ENCODE measurements at regions not wholly inside any gene's neighbourhood (a gene's known extent, or its start where the extent isn't known, plus 50 kb on each side); places are given as distances from the start of the nearest gene placed in this dataset.
"Not testable (repeated sequence)": the region's sequence is repeated elsewhere in the genome, so short reads cannot be mapped to it uniquely, and the experiment has no call there.

DNA sequence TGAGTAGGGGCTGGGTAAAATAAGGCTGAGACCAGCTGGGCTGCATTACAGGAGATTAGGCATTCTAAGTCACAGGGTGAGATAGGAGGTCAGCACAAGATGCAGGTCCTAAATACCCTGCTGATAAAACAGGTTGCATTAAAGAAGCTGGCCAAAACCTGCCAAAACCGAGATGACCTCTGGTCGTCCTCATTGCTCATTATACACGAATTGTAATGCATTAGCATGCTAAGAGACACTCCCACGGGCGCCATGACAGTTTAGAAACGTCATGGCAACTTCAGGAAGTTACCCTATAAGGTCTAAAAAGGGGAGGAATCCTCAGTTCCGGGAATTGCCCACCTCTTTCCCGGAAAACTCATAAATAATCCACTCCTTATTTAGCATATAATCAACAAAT is 132.2 kb downstream of the ARL4C start:
- H3K27ac ChIP-seq (ENCODE audit: low read depth in 1 of 3, low read length in 2 of 3): no peak overlapping the region
- 62 to 73% (median 67%) methylated on average over 8 of the region's 8 CpGs for WGBS, 3 donors
- no peak for FAIRE-seq

DNA sequence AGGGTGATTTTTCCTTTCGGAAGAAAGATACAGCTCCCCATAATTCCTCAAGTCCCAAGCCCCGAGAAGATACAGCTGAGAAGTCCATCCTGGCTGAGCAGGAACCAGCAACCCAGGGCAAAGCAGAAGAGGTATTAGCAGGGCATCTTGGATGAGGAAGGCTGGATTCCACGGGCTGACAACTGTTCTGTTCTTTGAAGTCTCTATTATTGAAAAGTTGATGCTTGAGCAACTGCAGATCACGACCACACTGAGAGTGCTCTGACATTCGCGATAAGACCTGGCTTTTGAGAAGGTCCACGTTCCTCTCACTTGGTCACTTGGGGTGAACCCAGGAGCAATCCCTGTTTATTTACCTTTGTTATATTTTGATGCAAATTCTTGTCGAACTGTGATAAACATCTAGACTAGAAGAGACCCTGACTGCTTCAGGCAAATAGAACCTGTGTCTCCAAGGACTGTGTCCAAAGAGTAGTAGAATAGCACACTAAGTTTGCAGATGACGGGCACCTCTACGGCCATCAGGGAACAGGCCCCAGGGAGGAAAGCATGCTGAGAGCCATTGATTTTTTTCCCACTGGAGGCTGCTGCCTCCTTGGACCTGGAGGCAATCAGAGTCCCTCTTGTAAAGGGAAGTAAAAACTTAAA is 133.1 kb downstream of the ARL4C start:
- no peak overlapping the region for H3K27ac ChIP-seq (ENCODE audit: low read depth in 1 of 3, low read length in 2 of 3)
- H3K9me3 ChIP-seq (ENCODE audit: control insufficient read depth in 2 of 2, insufficient read depth in 1 of 2, low read depth in 1 of 2, low read length in 1 of 2): no peaks in the 10 kb centered on the region
- no peaks in the 10 kb centered on the region for H3K36me3 ChIP-seq (ENCODE audit: control insufficient read depth in 3 of 3, insufficient read depth in 2 of 3, low read depth in 1 of 3, low read length in 3 of 3)
- FAIRE-seq (no peak), DNase-seq (no peak)
- 59 to 64% (median 63%) methylated on average over 10 of the region's 10 CpGs for WGBS, 3 donors
- no peak overlapping the region for H3K4me3 ChIP-seq (ENCODE audit: low read depth in 1 of 3, low read length in 3 of 3)
- H3K27me3 ChIP-seq (ENCODE audit: control insufficient read depth in 3 of 3, insufficient read depth in 3 of 3, low read length in 3 of 3): no peaks in the 10 kb centered on the region
- H3K4me1 ChIP-seq (ENCODE audit: control insufficient read depth in 3 of 3, insufficient read depth in 2 of 3, low read depth in 1 of 3, low read length in 2 of 3): no peaks in the 10 kb centered on the region

More for the DNA sequence above, 132.2 kb downstream of the ARL4C start:
- Histone ChIP-seq H3K4me1 (ENCODE audit: control insufficient read depth in 3 of 3, insufficient read depth in 2 of 3, low read depth in 1 of 3, low read length in 2 of 3) (no peaks in the 10 kb centered on the region), H3K4me3 (ENCODE audit: low read depth in 1 of 3, low read length in 3 of 3) (no peak overlapping the region), H3K27me3 (ENCODE audit: control insufficient read depth in 3 of 3, insufficient read depth in 3 of 3, low read length in 3 of 3) (no peaks in the 10 kb centered on the region), H3K9me3 (ENCODE audit: control insufficient read depth in 2 of 2, insufficient read depth in 1 of 2, low read depth in 1 of 2, low read length in 1 of 2) (no peaks in the 10 kb centered on the region), H3K36me3 (ENCODE audit: control insufficient read depth in 3 of 3, insufficient read depth in 2 of 3, low read depth in 1 of 3, low read length in 3 of 3) (no peaks in the 10 kb centered on the region)
- no peak for DNase-seq

DNA sequence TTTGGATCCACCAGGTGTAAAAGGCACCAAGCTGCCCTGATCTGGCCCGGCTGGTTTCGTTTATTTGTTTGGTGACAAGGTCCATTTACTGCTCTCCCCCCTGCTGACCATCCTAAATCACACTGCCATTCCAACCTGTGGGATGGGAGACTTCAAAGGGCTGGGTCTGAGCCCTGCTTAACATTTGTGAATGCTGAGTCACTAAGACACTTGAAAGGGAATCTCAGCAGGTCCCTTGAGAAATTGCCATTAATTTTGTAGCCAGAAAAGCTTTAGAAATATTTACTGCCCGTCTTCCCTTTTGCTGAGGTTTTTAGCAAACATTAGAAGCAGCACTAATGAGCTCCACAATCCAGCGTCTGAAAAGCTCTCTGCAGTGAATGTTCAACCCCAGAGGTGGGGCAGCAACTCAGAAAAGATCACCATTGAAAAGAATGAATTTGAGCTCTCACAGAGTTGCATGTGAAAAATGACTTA is 133.8 kb downstream of the ARL4C start:
- Histone ChIP-seq H3K4me1 (ENCODE audit: control insufficient read depth in 3 of 3, insufficient read depth in 2 of 3, low read depth in 1 of 3, low read length in 2 of 3) (no peaks in the 10 kb centered on the region), H3K27ac (ENCODE audit: low read depth in 1 of 3, low read length in 2 of 3) (no peak overlapping the region), H3K4me3 (ENCODE audit: low read depth in 1 of 3, low read length in 3 of 3) (no peak overlapping the region), H3K9me3 (ENCODE audit: control insufficient read depth in 2 of 2, insufficient read depth in 1 of 2, low read depth in 1 of 2, low read length in 1 of 2) (no peaks in the 10 kb centered on the region), H3K36me3 (ENCODE audit: control insufficient read depth in 3 of 3, insufficient read depth in 2 of 3, low read depth in 1 of 3, low read length in 3 of 3) (no peaks in the 10 kb centered on the region), H3K27me3 (ENCODE audit: control insufficient read depth in 3 of 3, insufficient read depth in 3 of 3, low read length in 3 of 3) (no peaks in the 10 kb centered on the region)
- DNase-seq: no peak
- WGBS, 3 donors: 12 to 38% (median 23%) methylated on average over 4 of the region's 4 CpGs
- no peak for FAIRE-seq

DNA sequence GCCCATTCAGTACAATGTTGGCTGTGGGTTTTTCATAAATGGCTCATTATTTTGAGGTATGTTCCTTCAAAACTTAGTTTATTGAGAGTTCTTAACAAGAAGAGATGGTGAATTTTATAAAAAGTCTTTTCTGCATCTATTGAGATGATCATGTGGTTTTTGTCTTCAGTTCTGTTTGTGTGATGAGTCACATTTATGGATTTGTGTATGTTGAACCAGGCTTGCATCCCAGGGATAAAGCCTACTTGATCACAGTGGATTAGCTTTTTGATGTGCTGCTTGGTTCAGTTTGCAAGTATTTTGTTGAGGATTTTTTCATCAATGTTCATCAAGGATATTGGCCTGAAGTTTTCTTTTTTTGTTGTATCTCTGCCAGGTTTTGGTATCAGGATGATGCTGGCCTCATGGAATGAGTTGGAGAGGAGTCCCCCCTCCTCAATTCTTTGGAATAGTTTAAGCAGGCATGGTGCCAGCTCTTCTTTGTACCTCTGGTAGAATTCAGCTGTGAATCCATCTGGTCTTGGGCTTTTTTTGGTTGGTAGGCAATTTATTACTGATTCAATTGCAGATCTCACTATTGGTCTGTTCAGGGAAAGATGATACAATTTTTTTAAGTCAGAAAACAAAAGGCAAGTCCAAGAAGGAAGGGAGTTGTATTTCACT is 136.4 kb downstream of the ARL4C start:
- H3K36me3 ChIP-seq (ENCODE audit: control insufficient read depth in 3 of 3, insufficient read depth in 2 of 3, low read depth in 1 of 3, low read length in 3 of 3); DNase-seq; H3K9me3 ChIP-seq (ENCODE audit: control insufficient read depth in 2 of 2, insufficient read depth in 1 of 2, low read depth in 1 of 2, low read length in 1 of 2); H3K4me1 ChIP-seq (ENCODE audit: control insufficient read depth in 3 of 3, insufficient read depth in 2 of 3, low read depth in 1 of 3, low read length in 2 of 3); H3K27ac ChIP-seq (ENCODE audit: low read depth in 1 of 3, low read length in 2 of 3); H3K27me3 ChIP-seq (ENCODE audit: control insufficient read depth in 3 of 3, insufficient read depth in 3 of 3, low read length in 3 of 3); FAIRE-seq; H3K4me3 ChIP-seq (ENCODE audit: low read depth in 1 of 3, low read length in 3 of 3): not testable (repeated sequence)

DNA sequence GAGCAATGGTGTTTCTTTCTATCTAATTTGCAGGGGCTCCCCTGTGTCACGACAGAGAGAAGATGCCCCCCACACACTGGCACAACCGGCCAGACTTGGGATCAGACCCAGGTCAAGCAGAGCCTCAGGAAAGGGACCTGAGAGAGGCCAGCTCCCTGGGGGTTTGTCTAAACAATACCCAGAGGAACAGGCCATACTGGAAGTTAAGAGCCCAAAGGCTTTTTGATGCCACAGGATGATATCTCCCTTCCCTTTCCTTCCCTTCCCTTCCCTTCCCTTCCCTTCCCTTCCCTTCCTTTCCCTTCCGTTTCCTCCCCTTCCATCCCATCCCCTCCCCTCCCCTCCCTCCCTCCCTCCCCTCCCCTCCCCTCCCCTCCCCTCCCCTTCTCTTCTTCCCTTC is 139.2 kb downstream of the ARL4C start:
- FAIRE-seq (no peak), DNase-seq (no peak)
- H3K4me1 ChIP-seq (ENCODE audit: control insufficient read depth in 3 of 3, insufficient read depth in 2 of 3, low read depth in 1 of 3, low read length in 2 of 3): no peaks in the 10 kb centered on the region
- H3K27me3 ChIP-seq (ENCODE audit: control insufficient read depth in 3 of 3, insufficient read depth in 3 of 3, low read length in 3 of 3): peaks cover 0 to 5% (median 0%) of the 10 kb centered on the region in 3 donors
- H3K4me3 ChIP-seq (ENCODE audit: low read depth in 1 of 3, low read length in 3 of 3): no peak overlapping the region
- H3K9me3 ChIP-seq (ENCODE audit: control insufficient read depth in 2 of 2, insufficient read depth in 1 of 2, low read depth in 1 of 2, low read length in 1 of 2): no peaks in the 10 kb centered on the region
- H3K27ac ChIP-seq (ENCODE audit: low read depth in 1 of 3, low read length in 2 of 3): no peak overlapping the region
- H3K36me3 ChIP-seq (ENCODE audit: control insufficient read depth in 3 of 3, insufficient read depth in 2 of 3, low read depth in 1 of 3, low read length in 3 of 3): no peaks in the 10 kb centered on the region
- WGBS, 3 donors: 54 to 93% (median 73%) methylated on average over 2 to 3 of the region's 3 CpGs

DNA sequence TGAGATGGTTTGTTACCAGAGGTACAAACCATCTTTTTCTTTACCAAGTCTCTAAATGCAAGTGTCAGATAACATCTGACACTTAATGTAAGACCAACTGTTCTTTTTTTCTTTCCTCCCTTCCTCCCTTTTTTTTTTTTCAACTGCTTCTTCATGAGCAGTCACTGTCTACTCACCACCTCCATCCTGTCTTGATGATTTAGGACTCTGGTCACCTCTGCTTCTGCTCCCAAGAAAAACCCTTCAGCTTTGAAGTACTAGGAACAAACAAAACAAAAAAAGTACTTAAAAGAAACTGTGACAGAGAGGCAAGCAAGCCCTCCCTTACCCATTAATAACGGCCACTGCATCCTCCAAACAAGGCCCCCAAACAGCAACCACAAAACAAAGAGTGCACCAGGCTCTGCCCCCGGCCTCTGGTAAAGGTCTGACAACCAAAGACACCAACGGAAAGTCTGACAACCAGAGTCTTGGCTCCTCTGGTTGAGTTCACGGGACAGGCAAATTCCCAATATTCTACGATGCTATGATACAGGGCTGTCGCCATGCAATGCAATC is 141.0 kb downstream of the ARL4C start:
- DNase-seq (no peak), FAIRE-seq (no peak)
- no peaks in the 10 kb centered on the region for H3K36me3 ChIP-seq (ENCODE audit: control insufficient read depth in 3 of 3, insufficient read depth in 2 of 3, low read depth in 1 of 3, low read length in 3 of 3)
- no peak overlapping the region for H3K27ac ChIP-seq (ENCODE audit: low read depth in 1 of 3, low read length in 2 of 3)
- H3K9me3 ChIP-seq (ENCODE audit: control insufficient read depth in 2 of 2, insufficient read depth in 1 of 2, low read depth in 1 of 2, low read length in 1 of 2): no peaks in the 10 kb centered on the region
- WGBS, 3 donors: 53 to 65% (median 56%) methylated on average over 6 of the region's 6 CpGs
- no peak overlapping the region for H3K4me3 ChIP-seq (ENCODE audit: low read depth in 1 of 3, low read length in 3 of 3)
- H3K4me1 ChIP-seq (ENCODE audit: control insufficient read depth in 3 of 3, insufficient read depth in 2 of 3, low read depth in 1 of 3, low read length in 2 of 3): no peaks in the 10 kb centered on the region
- peaks cover 0 to 5% (median 0%) of the 10 kb centered on the region in 3 donors for H3K27me3 ChIP-seq (ENCODE audit: control insufficient read depth in 3 of 3, insufficient read depth in 3 of 3, low read length in 3 of 3)

DNA sequence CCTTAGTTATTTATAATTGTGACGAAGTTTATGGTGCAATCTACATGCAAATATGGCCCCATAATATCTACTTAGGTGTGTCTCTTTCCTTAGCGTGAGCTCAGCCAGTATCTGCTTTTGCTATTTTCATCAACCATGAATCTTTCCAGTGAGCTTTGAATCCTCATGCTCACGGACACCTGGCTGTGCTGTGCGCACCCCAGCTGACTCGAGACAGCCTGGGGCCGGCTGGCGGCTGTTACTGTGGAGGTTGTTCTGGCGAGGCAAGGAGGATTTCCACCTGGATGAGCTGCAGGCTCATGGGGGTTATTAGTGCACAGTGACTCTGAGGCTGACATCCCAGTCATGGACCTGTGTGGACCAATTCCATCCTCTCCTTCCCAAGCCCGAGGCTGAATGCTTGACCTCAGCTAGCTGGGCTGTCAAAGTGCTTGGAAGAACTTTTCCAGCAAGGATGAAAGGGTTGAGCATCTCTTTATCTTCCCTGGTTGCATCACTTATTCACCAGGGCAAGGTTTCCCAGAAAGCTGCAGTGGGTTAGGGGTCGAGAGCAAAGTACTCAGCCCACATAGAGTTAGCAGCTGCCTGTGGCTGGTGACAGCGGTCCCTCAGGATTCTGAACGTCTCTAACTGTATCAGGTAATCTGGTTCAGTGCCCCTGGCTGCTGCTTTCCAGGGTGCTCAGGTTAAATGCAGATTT is 141.7 kb downstream of the ARL4C start:
- no peak overlapping the region for H3K4me3 ChIP-seq (ENCODE audit: low read depth in 1 of 3, low read length in 3 of 3)
- WGBS, 3 donors: 42 to 70% (median 54%) methylated on average over 12 of the region's 12 CpGs
- H3K27me3 ChIP-seq (ENCODE audit: control insufficient read depth in 3 of 3, insufficient read depth in 3 of 3, low read length in 3 of 3): peaks cover 0 to 5% (median 0%) of the 10 kb centered on the region in 3 donors
- no peak for FAIRE-seq
- DNase-seq: no peak
- H3K4me1 ChIP-seq (ENCODE audit: control insufficient read depth in 3 of 3, insufficient read depth in 2 of 3, low read depth in 1 of 3, low read length in 2 of 3): no peaks in the 10 kb centered on the region
- H3K27ac ChIP-seq (ENCODE audit: low read depth in 1 of 3, low read length in 2 of 3): no peak overlapping the region
- no peaks in the 10 kb centered on the region for H3K9me3 ChIP-seq (ENCODE audit: control insufficient read depth in 2 of 2, insufficient read depth in 1 of 2, low read depth in 1 of 2, low read length in 1 of 2)
- no peaks in the 10 kb centered on the region for H3K36me3 ChIP-seq (ENCODE audit: control insufficient read depth in 3 of 3, insufficient read depth in 2 of 3, low read depth in 1 of 3, low read length in 3 of 3)

DNA sequence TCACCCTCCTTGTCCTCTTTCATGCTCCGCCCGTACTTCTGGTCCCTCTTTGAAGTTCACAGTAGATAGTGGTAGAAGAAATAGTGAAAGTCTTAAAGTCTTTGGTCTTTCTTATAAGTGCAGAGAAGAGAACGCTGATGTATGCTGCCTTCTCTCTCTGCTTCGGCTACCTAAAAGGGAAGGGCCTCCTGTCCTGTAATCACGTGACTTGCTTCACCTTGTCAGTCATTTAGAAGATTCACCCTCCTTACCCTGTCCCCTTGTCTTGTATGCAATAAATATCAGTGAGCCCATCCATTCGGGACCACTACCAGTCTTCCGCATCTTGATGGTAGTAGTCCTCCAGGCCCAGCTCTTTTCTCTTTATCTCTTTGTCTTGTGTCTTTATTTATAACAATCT is 144.6 kb downstream of the ARL4C start:
- FAIRE-seq: no peak

More for the DNA sequence above, 144.6 kb downstream of the ARL4C start:
- peaks cover 0 to 5% (median 0%) of the 10 kb centered on the region in 3 donors for H3K27me3 ChIP-seq (ENCODE audit: control insufficient read depth in 3 of 3, insufficient read depth in 3 of 3, low read length in 3 of 3)
- no peaks in the 10 kb centered on the region for H3K36me3 ChIP-seq (ENCODE audit: control insufficient read depth in 3 of 3, insufficient read depth in 2 of 3, low read depth in 1 of 3, low read length in 3 of 3)
- H3K4me1 ChIP-seq (ENCODE audit: control insufficient read depth in 3 of 3, insufficient read depth in 2 of 3, low read depth in 1 of 3, low read length in 2 of 3): peaks cover 0 to 7% (median 0%) of the 10 kb centered on the region in 3 donors
- H3K4me3 ChIP-seq (ENCODE audit: low read depth in 1 of 3, low read length in 3 of 3): no peak overlapping the region
- no peaks in the 10 kb centered on the region for H3K9me3 ChIP-seq (ENCODE audit: control insufficient read depth in 2 of 2, insufficient read depth in 1 of 2, low read depth in 1 of 2, low read length in 1 of 2)
- no peak for DNase-seq
- WGBS, 3 donors: 95 to 97% (median 96%) methylated on average over 7 of the region's 7 CpGs
- no peak overlapping the region for H3K27ac ChIP-seq (ENCODE audit: low read depth in 1 of 3, low read length in 2 of 3)
